HepG2 (cell line): ENCODE measurements at regions not wholly inside any gene's neighbourhood (a gene's known extent, or its start where the extent isn't known, plus 50 kb on each side); places are given as distances from the start of the nearest gene placed in this dataset.

Experiments used
- ATAC-seq: fragments of 200-7000 bp; cut with Tn5 transposase; 3 replicates; pipeline ENCODE4 v1.9.1; 2020; ENCODE audit warnings: mild to moderate bottlenecking, moderate library complexity
- BruUV-seq: library from RNA; stranded (reverse); fragments of 400-500 nt; replicated peaks from 2 replicates; lab custom pipeline; 2021; lab: Mats Ljungman, UMichigan
- CTCF ChIA-PET: fragments of 300-600 bp; formaldehyde crosslinking; extraction: SDS; loops from one replicate; lab custom pipeline; 2021; ENCODE audit warnings: low total read pairs, inconsistent platforms, low intra/inter-chr PET ratio; lab: Yijun Ruan, JAX
- POLR2A ChIA-PET: fragments of 350-600 bp; sonication (Branson Sonifier 250); formaldehyde crosslinking; loops from one replicate; lab custom pipeline; 2020; ENCODE audit warnings: antibody characterized with exemption, inconsistent platforms; lab: Yijun Ruan, JAX
- DNase-seq: peaks from one replicate; pipeline ENCODE4 v3.0.0-alpha.2; 2015; ENCODE audit warnings: low spot score
- FAIRE-seq: peaks from 3 replicates; lab custom pipeline; 2011; peaks lifted over from hg19 to GRCh38; lab: Jason Lieb, UNC
- H2AFZ ChIP-seq: one replicate; pipeline ENCODE4 v1.6.1; 2011; ENCODE audit warnings: low read length, inconsistent platforms
- H3K27ac ChIP-seq: fragments of 300-600 bp; 3 replicates; pipeline ENCODE4 v1.8.0; 2011; ENCODE audit warnings: mixed run types, mild to moderate bottlenecking, mixed read lengths, low read length, inconsistent platforms; ENCODE audit not compliant: insufficient read depth; ENCODE audit errors: extremely low read length
- H3K27me3 ChIP-seq, 2 experiments: fragments of 200-600 bp in 1 of 2; 2 replicates in 1 of 2; 3 replicates in 1 of 2; pipeline versions ENCODE4 v1.6.0 to v1.8.0; 2011; ENCODE audit warnings: low read length in 2 of 2, mild to moderate bottlenecking in 2 of 2, moderate library complexity in 2 of 2, inconsistent platforms in 1 of 2; ENCODE audit not compliant: insufficient read depth in 2 of 2, control insufficient read depth in 1 of 2
- H3K36me3 ChIP-seq, 2 experiments: fragments of 200-600 bp in 1 of 2; replicated peaks in 1 of 2; 2 replicates in 1 of 2; 3 replicates in 1 of 2; pipeline versions ENCODE4 v1.5.1 to v1.8.0; 2011; ENCODE audit warnings: low read length in 2 of 2, inconsistent platforms in 1 of 2; ENCODE audit not compliant: insufficient read depth in 2 of 2, control insufficient read depth in 1 of 2
- H3K4me1 ChIP-seq: 2 replicates; pipeline ENCODE4 v1.5.1; 2012; ENCODE audit warnings: low read length, inconsistent platforms; ENCODE audit not compliant: insufficient read depth
- H3K4me2 ChIP-seq: 2 replicates; pipeline ENCODE4 v1.6.0; 2011; ENCODE audit warnings: low read depth, low read length, inconsistent platforms
- H3K4me3 ChIP-seq, 3 experiments: fragments of 200-600 bp in 1 of 3; sonication (generic), shearing (Covaris generic) in 1 of 3; replicated peaks in 1 of 3; 2 replicates each; pipeline ENCODE4 v1.5.1; 2011 to 2016; ENCODE audit warnings: low read length in 3 of 3, inconsistent platforms in 2 of 3, low read depth in 2 of 3, mild to moderate bottlenecking in 2 of 3, control low read depth in 1 of 3, mixed read lengths in 1 of 3; ENCODE audit not compliant: insufficient read depth in 1 of 3
- H3K79me2 ChIP-seq: one replicate; pipeline ENCODE4 v1.6.1; 2011; ENCODE audit warnings: low read length, inconsistent platforms; ENCODE audit not compliant: insufficient read depth
- H3K9ac ChIP-seq: 2 replicates; pipeline ENCODE4 v1.6.0; 2011; ENCODE audit warnings: mild to moderate bottlenecking, low read depth, low read length, inconsistent platforms; ENCODE audit not compliant: insufficient read depth
- H3K9me3 ChIP-seq: 2 replicates; pipeline ENCODE4 v1.5.1; 2012; ENCODE audit warnings: mild to moderate bottlenecking, low read length
- H4K20me1 ChIP-seq: 2 replicates; pipeline ENCODE4 v1.6.0; 2011; ENCODE audit warnings: inconsistent platforms, mild to moderate bottlenecking, low read length, moderate library complexity; ENCODE audit not compliant: insufficient read depth
- ATF7-NPFF ChIP-seq: sonication (generic); formaldehyde crosslinking; IDR thresholded peaks from 2 replicates; pipeline ENCODE4 v1.8.1; 2023; ENCODE audit warnings: mild to moderate bottlenecking, low read depth, missing genetic modification reagents, moderate library complexity
- CHD4 ChIP-seq: fragments of 200-600 bp; sonication (generic); IDR thresholded peaks from 2 replicates; pipeline ENCODE4 v1.7.0; 2017; ENCODE audit warnings: mild to moderate bottlenecking, low read length, borderline replicate concordance
- CREB1 ChIP-seq, 2 experiments: fragments of 450-650 bp in 1 of 2; IDR thresholded peaks; 2 replicates each; pipeline ENCODE4 v1.6.1; 2016 to 2017; ENCODE audit warnings: control low read depth in 1 of 2, mild to moderate bottlenecking in 1 of 2, missing compliant biosample characterization in 1 of 2, missing genetic modification characterization in 1 of 2
- CREM ChIP-seq, 2 experiments: sonication (generic) in 1 of 2; formaldehyde crosslinking in 1 of 2; IDR thresholded peaks; 2 replicates each; pipeline versions ENCODE4 v1.4.0 to v1.6.1; 2016 to 2020; ENCODE audit warnings: antibody characterized with exemption in 1 of 2, mild to moderate bottlenecking in 1 of 2, missing genetic modification reagents in 1 of 2
- HNF4G ChIP-seq, 2 experiments: sonication (generic) in 1 of 2; formaldehyde crosslinking in 1 of 2; IDR thresholded peaks; 2 replicates each; pipeline versions ENCODE4 v1.4.0 to v1.6.1; 2011 to 2020; ENCODE audit warnings: borderline replicate concordance in 2 of 2, low read depth in 2 of 2, mild to moderate bottlenecking in 2 of 2, low read length in 1 of 2, missing genetic modification reagents in 1 of 2, moderate library complexity in 1 of 2
- MLLT10 ChIP-seq: sonication (generic); formaldehyde crosslinking; IDR thresholded peaks from 2 replicates; pipeline ENCODE4 v1.4.0; 2020; ENCODE audit warnings: missing genetic modification reagents
- MXD4 ChIP-seq: IDR thresholded peaks from 2 replicates; pipeline ENCODE4 v1.6.1; 2016; ENCODE audit warnings: mild to moderate bottlenecking, missing biosample characterization, missing genetic modification reagents
- PAF1 ChIP-seq: IDR thresholded peaks from 2 replicates; pipeline ENCODE4 v1.6.1; 2016; ENCODE audit warnings: missing genetic modification reagents, missing compliant biosample characterization
- SATB2 ChIP-seq: sonication (generic); formaldehyde crosslinking; IDR thresholded peaks from 2 replicates; pipeline ENCODE4 v1.5.0; 2020; ENCODE audit warnings: missing genetic modification reagents
- SKIL ChIP-seq: sonication (generic); formaldehyde crosslinking; IDR thresholded peaks from 2 replicates; pipeline ENCODE4 v1.8.0; 2022; ENCODE audit warnings: missing genetic modification reagents, mild to moderate bottlenecking, moderate library complexity, borderline replicate concordance
- TRIM24 ChIP-seq: sonication (generic); formaldehyde crosslinking; IDR thresholded peaks from 2 replicates; pipeline ENCODE4 v1.8.0; 2022; ENCODE audit warnings: mild to moderate bottlenecking, missing genetic modification reagents
- ZNF143 ChIP-seq: sonication (generic); formaldehyde crosslinking; IDR thresholded peaks from 2 replicates; pipeline ENCODE4 v1.4.0; 2020; ENCODE audit warnings: missing genetic modification reagents
- ZNF256 ChIP-seq: sonication (generic); formaldehyde crosslinking; conservative IDR thresholded peaks from 2 replicates; pipeline ENCODE4 v1.4.0; 2020; ENCODE audit warnings: missing genetic modification reagents
- ZNF382 ChIP-seq: sonication (generic); formaldehyde crosslinking; IDR thresholded peaks from 2 replicates; pipeline ENCODE4 v1.5.0; 2020; ENCODE audit warnings: missing genetic modification reagents, mild to moderate bottlenecking, borderline replicate concordance
- ZNF446 ChIP-seq: sonication (generic); formaldehyde crosslinking; IDR thresholded peaks from 2 replicates; pipeline ENCODE4 v1.5.0; 2020; ENCODE audit warnings: mild to moderate bottlenecking, missing genetic modification reagents
- ZNF792 ChIP-seq: IDR thresholded peaks from 2 replicates; pipeline ENCODE4 v1.6.1; 2016
- WGBS: methylation state at CpG from one replicate; pipeline ENCODE4 v1.1.6; 2017; ENCODE audit warnings: low lambda C conversion rate; 5-methylcytosine and 5-hydroxymethylcytosine counted together
- in situ Hi-C: cut with HindIII; loops from 2 replicates; pipeline ENCODE4 v1.10.0; 2017; ENCODE audit warnings: low pct_unique_long_range_greater_than_20kb; ENCODE audit not compliant: extremely low pct_ligation_motif_present
- intact Hi-C: fragments of 100-400 bp; cut with micrococcal nuclease; formaldehyde crosslinking; loops from one replicate; pipeline ENCODE4 v1.10.0; 2022; ENCODE audit not compliant: unreplicated experiment
- TF ChIP-seq, protein P1 (sequence below): sonication (generic); formaldehyde crosslinking; IDR thresholded peaks from 2 replicates; pipeline ENCODE4 v1.4.0; 2020; ENCODE audit warnings: missing genetic modification reagents
- TF ChIP-seq, protein P2 (sequence below): sonication (generic); formaldehyde crosslinking; IDR thresholded peaks from 2 replicates; pipeline ENCODE4 v1.4.0; 2020; ENCODE audit warnings: missing genetic modification reagents

DNA sequence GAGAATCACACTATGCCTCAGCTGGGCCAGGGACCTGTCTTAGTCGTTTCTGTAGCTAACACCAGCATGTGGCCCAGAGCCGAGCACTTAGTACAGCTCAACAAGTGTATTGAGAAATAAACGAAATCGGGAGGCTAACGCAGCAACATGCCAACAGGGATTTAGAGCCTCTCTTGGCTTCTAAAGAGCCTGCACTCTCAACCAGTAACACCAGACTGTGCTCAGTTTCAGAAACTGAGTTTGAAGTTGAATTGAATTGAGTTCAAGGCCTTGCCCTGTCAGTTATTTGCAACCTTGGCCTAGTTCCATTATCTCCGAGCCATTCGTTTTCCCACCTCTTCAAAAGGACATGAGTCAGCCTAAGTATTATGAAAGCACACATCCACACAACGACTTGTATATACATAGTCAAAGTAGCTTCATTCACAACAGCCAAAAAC, 71.3 kb upstream of the LDB2 start (continued):
- TF ChIP-seq SKIL, result no peak
- no peak for TF ChIP-seq CREB1 (IDR thresholded peaks at IDR 0.05)
- TF ChIP-seq CREB1 (CRISPR knock-in tag; IDR thresholded peaks at IDR 0.05), result no peak
- TF ChIP-seq, all 625 proteins: peak for 37

DNA sequence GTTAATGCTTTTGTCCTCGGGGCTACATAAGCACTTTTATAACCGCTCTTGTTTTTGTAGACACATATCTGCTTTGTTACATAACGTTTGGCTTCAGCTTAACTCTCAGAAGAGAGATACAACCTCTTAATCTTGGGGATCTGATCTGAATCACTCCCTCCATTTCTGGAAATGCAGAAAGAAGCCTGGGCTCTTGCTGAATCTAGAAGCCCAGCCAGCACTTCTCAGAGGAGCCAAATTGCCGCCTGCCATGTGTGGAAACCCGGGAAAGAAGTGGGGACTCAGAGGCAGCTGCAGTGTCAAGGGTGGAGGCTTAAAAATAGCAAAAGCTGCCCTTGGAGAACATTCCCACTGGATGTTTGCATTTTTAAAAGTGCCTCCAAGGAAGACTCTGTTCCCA, 69.3 kb upstream of the LDB2 start:
- Histone ChIP-seq H3K9ac (no peak overlapping the region), H3K4me2 (no peak overlapping the region), H3K4me3 (no peak overlapping the region), H3K9me3 (no peaks in the 10 kb centered on the region), H3K27ac (no peak overlapping the region), H3K79me2 (no peaks in the 10 kb centered on the region), H2AFZ (no peak overlapping the region), H3K27me3 (peaks cover 0 to 8% of the 10 kb centered on the region in 2 experiments; a peak in 2 of 5 replicates), H4K20me1 (no peaks in the 10 kb centered on the region), H3K4me1 (0 out of 2 replicates have a peak, but pooled peaks cover 6% of the 10 kb centered on the region), H3K36me3 (no peaks in the 10 kb centered on the region)
- in situ Hi-C loops (no loop called here), intact Hi-C loops (no loop called here)
- no peak for DNase-seq
- 4% methylated on average over 5 of the region's 5 CpGs for WGBS
- CTCF ChIA-PET, result no interaction called here
- POLR2A ChIA-PET, result no interaction called here
- no peak for FAIRE-seq
- BruUV-seq, result no TSS peak
- no peak for ATAC-seq
- TF ChIP-seq SATB2, result no peak
- TF ChIP-seq, protein P1, sequence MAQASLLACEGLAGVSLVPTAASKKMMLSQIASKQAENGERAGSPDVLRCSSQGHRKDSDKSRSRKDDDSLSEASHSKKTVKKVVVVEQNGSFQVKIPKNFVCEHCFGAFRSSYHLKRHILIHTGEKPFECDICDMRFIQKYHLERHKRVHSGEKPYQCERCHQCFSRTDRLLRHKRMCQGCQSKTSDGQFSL (CRISPR knock-in tag), result no peak
- no peak for TF ChIP-seq ZNF256 (CRISPR knock-in tag)
- TF ChIP-seq MLLT10 (CRISPR knock-in tag), result no peak
- no peak for TF ChIP-seq ATF7-NPFF (CRISPR knock-in tag)
- no peak for TF ChIP-seq TRIM24 (CRISPR knock-in tag)
- TF ChIP-seq PAF1, result no peak
- no peak for TF ChIP-seq ZNF382 (CRISPR knock-in tag)
- no peak for TF ChIP-seq CHD4
- TF ChIP-seq ZNF446 (CRISPR knock-in tag), result no peak
- TF ChIP-seq CREM (IDR thresholded peaks at IDR 0.05), result no peak
- no peak for TF ChIP-seq CREM (CRISPR knock-in tag; IDR thresholded peaks at IDR 0.05)
- no peak for TF ChIP-seq MXD4 (CRISPR knock-in tag)
- TF ChIP-seq HNF4G (IDR thresholded peaks at IDR 0.05; ENCODE audit: borderline replicate concordance, low read depth, low read length), result no peak
- no peak for TF ChIP-seq HNF4G (CRISPR knock-in tag; IDR thresholded peaks at IDR 0.05; ENCODE audit: borderline replicate concordance, low read depth)
- TF ChIP-seq ZNF143, result no peak
- no peak for TF ChIP-seq ZNF792 (CRISPR knock-in tag)
- TF ChIP-seq, protein P2, sequence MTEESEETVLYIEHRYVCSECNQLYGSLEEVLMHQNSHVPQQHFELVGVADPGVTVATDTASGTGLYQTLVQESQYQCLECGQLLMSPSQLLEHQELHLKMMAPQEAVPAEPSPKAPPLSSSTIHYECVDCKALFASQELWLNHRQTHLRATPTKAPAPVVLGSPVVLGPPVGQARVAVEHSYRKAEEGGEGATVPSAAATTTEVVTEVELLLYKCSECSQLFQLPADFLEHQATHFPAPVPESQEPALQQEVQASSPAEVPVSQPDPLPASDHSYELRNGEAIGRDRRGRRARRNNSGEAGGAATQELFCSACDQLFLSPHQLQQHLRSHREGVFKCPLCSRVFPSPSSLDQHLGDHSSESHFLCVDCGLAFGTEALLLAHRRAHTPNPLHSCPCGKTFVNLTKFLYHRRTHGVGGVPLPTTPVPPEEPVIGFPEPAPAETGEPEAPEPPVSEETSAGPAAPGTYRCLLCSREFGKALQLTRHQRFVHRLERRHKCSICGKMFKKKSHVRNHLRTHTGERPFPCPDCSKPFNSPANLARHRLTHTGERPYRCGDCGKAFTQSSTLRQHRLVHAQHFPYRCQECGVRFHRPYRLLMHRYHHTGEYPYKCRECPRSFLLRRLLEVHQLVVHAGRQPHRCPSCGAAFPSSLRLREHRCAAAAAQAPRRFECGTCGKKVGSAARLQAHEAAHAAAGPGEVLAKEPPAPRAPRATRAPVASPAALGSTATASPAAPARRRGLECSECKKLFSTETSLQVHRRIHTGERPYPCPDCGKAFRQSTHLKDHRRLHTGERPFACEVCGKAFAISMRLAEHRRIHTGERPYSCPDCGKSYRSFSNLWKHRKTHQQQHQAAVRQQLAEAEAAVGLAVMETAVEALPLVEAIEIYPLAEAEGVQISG, result no peak
